ENCODE measurements at regions not wholly inside any gene's neighbourhood (a gene's known extent, or its start where the extent isn't known, plus 50 kb on each side); places are given as distances from the start of the nearest gene placed in this dataset.

DNA sequence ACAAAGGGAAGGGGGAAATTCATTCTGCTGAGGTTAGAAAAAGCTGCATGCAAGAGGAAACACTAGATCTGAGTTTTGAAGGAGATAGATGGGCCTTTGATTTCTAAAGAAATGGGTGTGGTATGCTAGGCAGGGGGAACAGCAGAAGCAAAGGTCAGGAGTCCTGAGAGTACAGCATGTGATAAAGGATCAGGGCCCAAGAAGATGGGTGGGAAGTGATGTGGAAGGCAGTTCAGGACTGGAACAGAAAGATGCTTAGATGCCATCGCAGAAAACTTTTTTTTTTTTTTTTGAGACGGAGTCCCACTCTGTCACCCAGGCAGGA is 126.2 kb downstream of the ALDH8A1 start:
- no peak overlapping the region for H3K4me3 ChIP-seq (replicated peaks; ENCODE audit: low read depth, low read length)
- DNase-seq (ENCODE audit: extremely low read depth, low read depth), result no peak
- no peak for TF ChIP-seq CTCF (IDR thresholded peaks at IDR 0.05; ENCODE audit: low read depth, low read length, missing control alignments)

DNA sequence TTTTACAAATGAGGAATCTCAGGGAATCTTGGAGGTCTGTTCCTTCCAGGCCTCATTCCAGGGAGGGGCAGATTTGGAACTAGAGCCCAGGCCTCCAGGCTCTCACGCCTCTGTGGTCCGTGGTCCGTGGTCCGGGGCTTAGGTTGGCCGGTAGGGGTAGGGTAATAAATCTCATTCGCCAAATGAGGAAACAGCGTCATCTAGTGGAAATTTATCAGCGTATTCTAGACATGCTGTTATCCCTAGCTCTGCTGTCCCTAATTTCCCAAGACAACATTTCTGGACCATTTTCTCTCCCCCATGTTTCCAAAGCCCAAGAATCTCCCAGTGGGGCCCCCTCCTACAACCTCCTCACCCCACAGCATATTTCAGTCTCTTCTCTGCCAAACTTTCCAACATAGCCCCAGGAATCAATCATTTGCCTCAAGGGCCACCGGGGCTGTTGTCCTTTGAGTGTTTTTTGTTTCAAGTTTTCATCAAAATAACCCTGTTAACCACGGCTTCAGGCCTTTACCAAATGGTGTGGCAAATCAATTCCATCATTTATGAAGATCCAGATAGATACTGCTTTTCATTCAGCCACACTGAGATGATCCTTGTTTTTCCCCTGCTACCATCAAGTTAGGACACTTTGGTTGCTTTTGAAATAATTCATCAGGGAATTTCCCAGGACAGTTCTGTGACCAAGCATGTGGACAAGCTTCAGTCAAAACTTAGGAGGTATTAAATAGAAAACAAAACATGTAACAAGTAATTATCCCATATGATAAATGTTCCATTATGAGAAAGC is 126.8 kb downstream of the ALDH8A1 start:
- H3K4me3 ChIP-seq (replicated peaks; ENCODE audit: low read depth, low read length), result no peak overlapping the region
- peak; percentile 79 for TF ChIP-seq CTCF (IDR thresholded peaks at IDR 0.05; ENCODE audit: low read depth, low read length, missing control alignments)
- DNase-seq (ENCODE audit: extremely low read depth, low read depth), result peak; percentile 83

DNA sequence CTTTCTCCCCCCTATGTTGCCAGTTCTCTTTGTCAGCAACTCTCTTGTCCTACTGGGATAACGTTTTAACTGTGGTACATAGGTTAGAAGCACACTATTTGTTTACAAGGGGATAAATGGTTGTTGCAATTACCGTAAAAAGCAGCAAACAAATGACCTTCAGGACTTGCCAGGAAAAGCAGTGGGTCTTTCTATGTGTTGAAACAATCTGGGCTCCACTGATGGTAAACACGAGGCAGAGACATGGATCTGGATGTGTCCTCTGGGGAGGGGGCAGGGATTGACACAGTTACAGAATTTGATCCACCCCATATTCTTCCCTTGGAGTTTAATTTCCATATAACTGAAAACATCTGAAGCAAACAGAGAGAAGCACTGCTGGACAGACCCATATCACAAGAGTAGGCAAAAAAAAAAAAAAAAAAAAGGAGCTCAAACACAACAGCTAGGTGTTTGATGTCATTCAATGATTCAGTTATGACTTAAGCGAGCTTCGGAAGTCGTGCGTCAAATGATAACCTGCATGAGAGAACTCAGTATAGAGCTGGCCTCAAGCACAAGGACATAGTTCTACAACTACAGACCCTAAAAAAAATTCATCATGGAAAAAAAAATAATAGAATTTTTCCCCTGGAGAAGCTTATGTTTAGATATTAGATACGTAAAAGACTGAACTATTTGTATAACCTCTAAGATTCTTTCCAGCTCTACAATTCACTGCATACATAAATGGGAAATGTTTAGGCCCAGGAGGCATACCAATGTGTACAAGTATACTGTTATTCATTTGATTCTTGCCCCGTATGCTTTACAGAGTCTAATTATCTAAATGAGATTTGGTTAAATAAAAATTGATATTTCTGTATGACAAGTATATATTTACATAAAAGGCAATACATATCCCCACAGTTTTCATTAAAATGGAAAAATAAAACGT is 127.7 kb downstream of the ALDH8A1 start:
- no peak for DNase-seq (ENCODE audit: extremely low read depth, low read depth)
- no peak overlapping the region for H3K4me3 ChIP-seq (replicated peaks; ENCODE audit: low read depth, low read length)
- TF ChIP-seq CTCF (IDR thresholded peaks at IDR 0.05; ENCODE audit: low read depth, low read length, missing control alignments), result no peak

GRCh38 chr6:134821397-134821796 is 128.5 kb downstream of the ALDH8A1 start:
- no peak for DNase-seq (ENCODE audit: extremely low read depth, low read depth)
- H3K4me3 ChIP-seq (replicated peaks; ENCODE audit: low read depth, low read length), result no peak overlapping the region

DNA sequence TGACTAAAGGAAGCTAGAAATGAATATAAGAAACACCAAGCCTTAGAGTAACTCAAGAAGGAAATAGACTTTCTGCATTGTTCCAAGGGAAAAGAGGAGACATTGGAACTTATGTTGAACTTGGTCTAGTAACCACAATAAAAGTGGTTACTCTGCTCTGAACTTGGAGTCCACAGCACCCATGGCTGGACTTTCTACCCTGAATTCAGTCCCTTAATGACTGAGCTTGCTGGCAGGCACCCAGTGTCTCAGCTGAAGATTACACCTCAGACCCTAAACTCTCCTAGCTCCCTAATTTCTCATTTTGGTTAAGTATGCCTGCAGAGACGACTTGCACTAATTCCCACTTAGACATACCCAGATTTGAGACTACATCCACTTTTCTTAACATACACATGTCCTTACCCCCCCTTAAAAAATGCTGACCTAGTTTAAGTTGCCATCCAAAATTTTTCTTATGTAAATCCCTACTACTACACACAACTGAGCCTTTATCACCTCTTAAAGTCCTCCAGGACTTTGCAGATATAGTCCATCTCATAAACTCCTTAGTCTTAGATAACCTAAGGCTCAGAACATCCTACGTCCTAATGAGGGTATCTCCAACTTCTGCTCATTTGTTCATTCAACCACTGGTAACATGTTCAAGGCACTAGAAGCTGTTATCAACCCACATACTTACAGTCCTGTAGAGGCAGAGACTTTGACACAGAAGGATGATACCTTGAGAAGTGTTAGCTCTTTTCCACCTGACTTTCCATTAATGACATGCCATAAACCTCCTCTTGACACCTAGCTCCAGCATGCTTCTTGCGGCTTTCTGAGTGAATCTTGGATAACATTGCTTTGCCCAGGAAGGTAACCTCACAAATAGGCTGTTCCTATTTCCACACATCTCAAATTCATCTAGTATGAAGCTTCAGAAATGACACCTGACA is 129.8 kb downstream of the ALDH8A1 start:
- H3K4me3 ChIP-seq (replicated peaks; ENCODE audit: low read depth, low read length), result no peak overlapping the region
- no peak for TF ChIP-seq CTCF (IDR thresholded peaks at IDR 0.05; ENCODE audit: low read depth, low read length, missing control alignments)
- no peak for DNase-seq (ENCODE audit: extremely low read depth, low read depth)

More at GRCh38 chr6:134821397-134821796, 128.5 kb downstream of the ALDH8A1 start:
- no peak for TF ChIP-seq CTCF (IDR thresholded peaks at IDR 0.05; ENCODE audit: low read depth, low read length, missing control alignments)

GRCh38 chr6:134819236-134819635 is 130.7 kb downstream of the ALDH8A1 start:
- H3K4me3 ChIP-seq (replicated peaks; ENCODE audit: low read depth, low read length), result no peak overlapping the region
- no peak for TF ChIP-seq CTCF (IDR thresholded peaks at IDR 0.05; ENCODE audit: low read depth, low read length, missing control alignments)
- DNase-seq (ENCODE audit: extremely low read depth, low read depth), result no peak

All from HFF-Myc (cell line).